22Rv1 (cell line): ENCODE measurements at regions not wholly inside any gene's neighbourhood (a gene's known extent, or its start where the extent isn't known, plus 50 kb on each side); places are given as distances from the start of the nearest gene placed in this dataset.

Experiments used
- CTCF ChIP-seq: fragments of 450-650 bp; IDR thresholded peaks from 2 replicates; pipeline ENCODE4 v1.5.1; 2017; ENCODE audit warnings: mild to moderate bottlenecking
- ZFX ChIP-seq: fragments of 450-650 bp; IDR thresholded peaks from 2 replicates; pipeline ENCODE4 v1.6.1; 2017; ENCODE audit warnings: antibody characterized with exemption, borderline replicate concordance

GRCh38 chr6:112947507-112947906 lies 600.4 kb downstream of the RFPL4B start:
- TF ChIP-seq ZFX: no peak
- no peak for TF ChIP-seq CTCF
